H1 (cell line): ENCODE measurements at regions not wholly inside any gene's neighbourhood (a gene's known extent, or its start where the extent isn't known, plus 50 kb on each side); places are given as distances from the start of the nearest gene placed in this dataset.

Experiments
- CTCF ChIA-PET: fragments of 300-600 bp; sonication (Branson Sonifier 250); formaldehyde crosslinking; loops from one replicate; lab custom pipeline; 2021; ENCODE audit not compliant: partially characterized antibody; lab: Charles Lee
- POLR2A ChIA-PET: fragments of 300-600 bp; sonication (Branson Sonifier 250); formaldehyde crosslinking; loops from one replicate; lab custom pipeline; 2021; ENCODE audit warnings: inconsistent platforms; ENCODE audit not compliant: partially characterized antibody; lab: Charles Lee
- DNase-seq, 2 experiments: peaks; one replicate each; pipeline versions ENCODE4 v3.0.0 to v3.0.0-alpha.2; 2010 to 2022; ENCODE audit warnings: low spot score in 2 of 2, low read depth in 1 of 2, mixed read lengths in 1 of 2
- FAIRE-seq: peaks from 2 replicates; lab custom pipeline; 2011; peaks lifted over from hg19 to GRCh38; lab: Jason Lieb, UNC
- H2AFZ ChIP-seq: 2 replicates; pipeline ENCODE4 v1.8.1; 2012; ENCODE audit warnings: low read length, inconsistent platforms
- H2AK5ac ChIP-seq: 2 replicates; pipeline ENCODE4 v1.6.1; 2013; ENCODE audit warnings: low read depth, low read length
- H2BK120ac ChIP-seq: replicated peaks from 2 replicates; pipeline ENCODE3; 2013; ENCODE audit warnings: low read depth, low read length, inconsistent platforms
- H2BK12ac ChIP-seq: 2 replicates; pipeline ENCODE4 v1.6.1; 2013; ENCODE audit warnings: low read depth, low read length
- H2BK15ac ChIP-seq: 2 replicates; pipeline ENCODE4 v1.6.1; 2013; ENCODE audit warnings: low read length
- H2BK20ac ChIP-seq: 2 replicates; pipeline ENCODE4 v1.6.1; 2013; ENCODE audit warnings: low read length
- H2BK5ac ChIP-seq: 2 replicates; pipeline ENCODE4 v1.6.1; 2013; ENCODE audit warnings: low read depth, low read length
- H3K14ac ChIP-seq: 2 replicates; pipeline ENCODE4 v1.6.1; 2013; ENCODE audit warnings: inconsistent platforms; ENCODE audit not compliant: insufficient read length
- H3K18ac ChIP-seq: 2 replicates; pipeline ENCODE4 v1.6.1; 2013; ENCODE audit warnings: low read length; ENCODE audit errors: extremely low read depth
- H3K23ac ChIP-seq: 2 replicates; pipeline ENCODE4 v1.6.1; 2013; ENCODE audit warnings: inconsistent platforms; ENCODE audit not compliant: insufficient read length
- H3K23me2 ChIP-seq: 2 replicates; pipeline ENCODE4 v1.6.1; 2013; ENCODE audit warnings: low read depth, low read length
- H3K27ac ChIP-seq: 2 replicates; pipeline ENCODE4 v1.6.1; 2011; ENCODE audit warnings: low read depth, low read length, inconsistent platforms
- H3K27me3 ChIP-seq, 4 experiments: replicated peaks in 1 of 4; 1 replicate in 1 of 4; 2 replicates in 3 of 4; pipeline versions ENCODE4 v1.6.1 to v1.8.1; 2011 to 2013; ENCODE audit warnings: low read length in 3 of 4, mild to moderate bottlenecking in 3 of 4, inconsistent platforms in 2 of 4, mixed read lengths in 2 of 4, moderate library complexity in 1 of 4; ENCODE audit not compliant: control insufficient read depth in 3 of 4, insufficient read depth in 3 of 4; ENCODE audit errors: extremely low read depth in 1 of 4
- H3K36me3 ChIP-seq, 4 experiments: 2 replicates each; pipeline versions ENCODE4 v1.6.1 to v1.8.1; 2011 to 2013; ENCODE audit warnings: mild to moderate bottlenecking in 4 of 4, low read length in 3 of 4, moderate library complexity in 2 of 4, control low read depth in 1 of 4, inconsistent platforms in 1 of 4; ENCODE audit not compliant: insufficient read depth in 4 of 4, control insufficient read depth in 2 of 4
- H3K4ac ChIP-seq: replicated peaks from 2 replicates; pipeline ENCODE3; 2013; ENCODE audit warnings: low read length, low read depth, mixed read lengths, inconsistent platforms; ENCODE audit not compliant: insufficient read length
- H3K4me1 ChIP-seq, 4 experiments: replicated peaks in 1 of 4; 1 replicate in 1 of 4; 2 replicates in 3 of 4; pipeline versions ENCODE4 v1.6.1 to v1.8.1; 2011 to 2013; ENCODE audit warnings: low read length in 3 of 4, inconsistent platforms in 2 of 4, mixed read lengths in 1 of 4; ENCODE audit not compliant: insufficient read depth in 4 of 4, control insufficient read depth in 3 of 4
- H3K4me2 ChIP-seq, 2 experiments: 2 replicates each; pipeline versions ENCODE4 v1.6.1 to v1.8.1; 2011 to 2013; ENCODE audit warnings: low read depth in 2 of 2, low read length in 2 of 2, control low read depth in 1 of 2, inconsistent platforms in 1 of 2, mild to moderate bottlenecking in 1 of 2; ENCODE audit not compliant: insufficient read depth in 1 of 2
- H3K4me3 ChIP-seq, 4 experiments: fragments of 200-600, 300-600 bp in 1 of 4; sonication (generic), shearing (Covaris generic), sonication (Bioruptor Twin) in 1 of 4; 2 replicates each; pipeline versions ENCODE4 v1.5.1 to v1.8.1; 2011 to 2016; ENCODE audit warnings: low read length in 4 of 4, low read depth in 3 of 4, control low read depth in 2 of 4, inconsistent platforms in 2 of 4, mild to moderate bottlenecking in 2 of 4, mixed read lengths in 1 of 4, moderate library complexity in 1 of 4; ENCODE audit not compliant: insufficient read depth in 2 of 4; ENCODE audit errors: extremely low read depth in 1 of 4
- H3K56ac ChIP-seq: replicated peaks from 2 replicates; pipeline ENCODE3; 2013; ENCODE audit warnings: low read depth, mild to moderate bottlenecking, mixed read lengths, low read length, inconsistent platforms; ENCODE audit not compliant: insufficient read length
- H3K79me1 ChIP-seq: 2 replicates; pipeline ENCODE4 v1.6.1; 2013; ENCODE audit warnings: low read depth, low read length, control low read depth
- H3K79me2 ChIP-seq, 2 experiments: 2 replicates each; pipeline versions ENCODE4 v1.6.1 to v1.8.1; 2012 to 2013; ENCODE audit warnings: low read length in 2 of 2, mild to moderate bottlenecking in 2 of 2, inconsistent platforms in 1 of 2; ENCODE audit not compliant: insufficient read depth in 2 of 2, control insufficient read depth in 1 of 2
- H3K9ac ChIP-seq, 4 experiments: replicated peaks in 1 of 4; 1 replicate in 1 of 4; 2 replicates in 3 of 4; pipeline versions ENCODE4 v1.6.1 to v1.8.1; 2011 to 2013; ENCODE audit warnings: low read depth in 3 of 4, low read length in 3 of 4, control low read depth in 2 of 4, mild to moderate bottlenecking in 2 of 4, moderate library complexity in 2 of 4, inconsistent platforms in 1 of 4; ENCODE audit errors: extremely low read depth in 1 of 4
- H3K9me3 ChIP-seq, 2 experiments: 2 replicates each; pipeline versions ENCODE4 v1.6.1 to v1.8.1; 2012 to 2013; ENCODE audit warnings: mild to moderate bottlenecking in 2 of 2, moderate library complexity in 2 of 2, control low read depth in 1 of 2, inconsistent platforms in 1 of 2, low read depth in 1 of 2, low read length in 1 of 2, mixed read lengths in 1 of 2; ENCODE audit not compliant: insufficient read depth in 2 of 2
- H4K20me1 ChIP-seq, 2 experiments: replicated peaks in 1 of 2; 2 replicates each; pipeline versions ENCODE3 to v1.8.1; 2011 to 2013; ENCODE audit warnings: inconsistent platforms in 2 of 2, low read length in 2 of 2, mild to moderate bottlenecking in 1 of 2; ENCODE audit not compliant: insufficient read depth in 2 of 2, control insufficient read depth in 1 of 2
- H4K5ac ChIP-seq: 2 replicates; pipeline ENCODE4 v1.6.1; 2013; ENCODE audit warnings: low read length, low read depth, mixed read lengths, inconsistent platforms; ENCODE audit not compliant: insufficient read length
- H4K8ac ChIP-seq: 2 replicates; pipeline ENCODE4 v1.8.0; 2013; ENCODE audit warnings: mild to moderate bottlenecking, moderate library complexity, low read length, inconsistent platforms; ENCODE audit not compliant: insufficient read depth; ENCODE audit errors: extremely low read depth
- H4K91ac ChIP-seq: replicated peaks from 2 replicates; pipeline ENCODE3; 2013; ENCODE audit warnings: low read length, mixed read lengths, inconsistent platforms; ENCODE audit not compliant: insufficient read length
- ATF3 ChIP-seq: IDR thresholded peaks from 2 replicates; pipeline ENCODE4 v1.6.1; 2011; ENCODE audit warnings: low read depth, mild to moderate bottlenecking, low read length; ENCODE audit not compliant: insufficient read depth
- BCL11A ChIP-seq, 2 experiments: IDR thresholded peaks; one replicate each; pipeline ENCODE4 v1.6.1; 2011; ENCODE audit warnings: low read depth in 2 of 2, low read length in 2 of 2, mild to moderate bottlenecking in 2 of 2
- CBX5 ChIP-seq: fragments of 300-800, 300-1000 bp; sonication (generic); IDR thresholded peaks from 2 replicates; pipeline ENCODE4 v1.7.1; 2016; ENCODE audit warnings: antibody characterized with exemption, low read length, low read depth
- HDAC2 ChIP-seq, 2 experiments: fragments of 300-600 bp in 1 of 2; sonication (generic) in 1 of 2; IDR thresholded peaks; 2 replicates each; pipeline ENCODE4 v1.6.1; 2011 to 2012; ENCODE audit warnings: low read depth in 2 of 2, low read length in 2 of 2, mild to moderate bottlenecking in 2 of 2, moderate library complexity in 2 of 2, borderline replicate concordance in 1 of 2, inconsistent platforms in 1 of 2
- HDAC6 ChIP-seq: IDR thresholded peaks from one replicate; pipeline ENCODE4 v1.7.1; 2012; ENCODE audit warnings: low read depth, mild to moderate bottlenecking, inconsistent platforms, low read length, moderate library complexity
- KDM5A ChIP-seq: fragments of 200-600 bp; IDR thresholded peaks from 2 replicates; pipeline ENCODE4 v1.7.1; 2012; ENCODE audit warnings: mild to moderate bottlenecking, low read length, inconsistent platforms, mixed read lengths
- MAFK ChIP-seq: IDR thresholded peaks from 2 replicates; pipeline ENCODE4 v1.6.1; 2012; ENCODE audit warnings: low read depth, mild to moderate bottlenecking, improper control_type of control experiment, low read length
- PHF8 ChIP-seq: fragments of 200-600 bp; sonication (generic); conservative IDR thresholded peaks from 2 replicates; pipeline ENCODE4 v1.7.1; 2012; ENCODE audit warnings: low read depth, mild to moderate bottlenecking, inconsistent platforms, low read length, moderate library complexity
- POLR2AphosphoS5 ChIP-seq: IDR thresholded peaks from 2 replicates; pipeline ENCODE4 v1.6.1; 2011; ENCODE audit warnings: low read depth, low read length
- SRF ChIP-seq: IDR thresholded peaks from 2 replicates; pipeline ENCODE4 v1.6.1; 2011; ENCODE audit warnings: mild to moderate bottlenecking, low read depth, low read length, moderate library complexity
- SUZ12 ChIP-seq: fragments of 200-600 bp; sonication (generic); IDR thresholded peaks from 2 replicates; pipeline ENCODE4 v1.6.1; 2012; ENCODE audit warnings: mild to moderate bottlenecking, inconsistent platforms, low read length, moderate library complexity, mixed read lengths
- TBP ChIP-seq: IDR thresholded peaks from 2 replicates; pipeline ENCODE4 v1.6.1; 2011; ENCODE audit warnings: low read depth, low read length, improper control_type of control experiment
- whole genome bisulfite sequencing, 2 experiments: shearing (Covaris generic) in 1 of 2; methylation state at CpG; one replicate each; pipeline versions ENCODE4 v1.1.6 to v1.1.7; 2013 to 2015; ENCODE audit warnings: low lambda C conversion rate in 2 of 2, mixed read lengths in 2 of 2, inconsistent platforms in 1 of 2, low coverage in 1 of 2, missing lambda C conversion rate in 1 of 2; ENCODE audit not compliant: insufficient replicate concordance in 2 of 2, insufficient coverage in 1 of 2, insufficient read length in 1 of 2; ENCODE audit errors: extremely low coverage in 1 of 2, missing lambda C conversion rate in 1 of 2; 5-methylcytosine and 5-hydroxymethylcytosine counted together

GRCh38 chr2:30096451-30096850 is 50.4 kb upstream of the YPEL5 start:
- no peak overlapping the region for H3K56ac ChIP-seq
- no peaks in the 10 kb centered on the region for H3K36me3 ChIP-seq
- WGBS, 2 experiments: 91% methylated on average over 4 of the region's 4 CpGs; no CpG with 5 or more reads in 1 of the 2 experiments
- no peak overlapping the region for H3K4me2 ChIP-seq
- no peak overlapping the region for H3K18ac ChIP-seq
- H3K4me1 ChIP-seq: no peaks in the 10 kb centered on the region
- H3K4ac ChIP-seq: no peak overlapping the region
- no peak overlapping the region for H2AFZ ChIP-seq
- H3K79me1 ChIP-seq: no peaks in the 10 kb centered on the region
- no peak overlapping the region for H4K8ac ChIP-seq
- no peak overlapping the region for H3K27ac ChIP-seq
- no peaks in the 10 kb centered on the region for H4K20me1 ChIP-seq
- H4K5ac ChIP-seq: no peak overlapping the region
- no peak overlapping the region for H3K9ac ChIP-seq
- H3K23me2 ChIP-seq: no peaks in the 10 kb centered on the region
- no peaks in the 10 kb centered on the region for H3K9me3 ChIP-seq
- H2BK15ac ChIP-seq: no peak overlapping the region
- no peaks in the 10 kb centered on the region for H3K79me2 ChIP-seq
- ChIA-PET CTCF (interaction anchor here (1.2 kb wide), 1 partner anchor 18 kb away, joined by 5 read pairs; no protein-coding TSS in a partner anchor), POLR2A (no interaction called here)
- no peak overlapping the region for H2AK5ac ChIP-seq
- H2BK5ac ChIP-seq: no peak overlapping the region
- no peak overlapping the region for H3K14ac ChIP-seq
- H4K91ac ChIP-seq: no peak overlapping the region
- no peak overlapping the region for H2BK120ac ChIP-seq
- DNase-seq: no peak
- no peak for FAIRE-seq
- peak overlapping the region; percentile 50; the same call in 1 of the 2 replicates for H2BK12ac ChIP-seq
- no peak overlapping the region for H2BK20ac ChIP-seq
- H3K4me3 ChIP-seq: no peak overlapping the region
- no peaks in the 10 kb centered on the region for H3K27me3 ChIP-seq
- H3K23ac ChIP-seq: no peak overlapping the region
- TF ChIP-seq POLR2AphosphoS5: no peak
- no peak for TF ChIP-seq PHF8
- TF ChIP-seq TBP: no peak
- TF ChIP-seq ATF3: no peak
- no peak for TF ChIP-seq HDAC2 (IDR thresholded peaks at IDR 0.05; ENCODE audit: borderline replicate concordance in 1 of 2, low read depth in 2 of 2, low read length in 2 of 2)
- no peak for TF ChIP-seq HDAC6
- TF ChIP-seq CBX5: no peak
- no peak for TF ChIP-seq KDM5A
- no peak for TF ChIP-seq SUZ12
- TF ChIP-seq MAFK: no peak
- TF ChIP-seq BCL11A (IDR thresholded peaks at IDR 0.05; ENCODE audit: low read depth in 2 of 2, low read length in 2 of 2): no peak
- no peak for TF ChIP-seq SRF
